ENCODE measurements at regions not wholly inside any gene's neighbourhood (a gene's known extent, or its start where the extent isn't known, plus 50 kb on each side); places are given as distances from the start of the nearest gene placed in this dataset.

DNA sequence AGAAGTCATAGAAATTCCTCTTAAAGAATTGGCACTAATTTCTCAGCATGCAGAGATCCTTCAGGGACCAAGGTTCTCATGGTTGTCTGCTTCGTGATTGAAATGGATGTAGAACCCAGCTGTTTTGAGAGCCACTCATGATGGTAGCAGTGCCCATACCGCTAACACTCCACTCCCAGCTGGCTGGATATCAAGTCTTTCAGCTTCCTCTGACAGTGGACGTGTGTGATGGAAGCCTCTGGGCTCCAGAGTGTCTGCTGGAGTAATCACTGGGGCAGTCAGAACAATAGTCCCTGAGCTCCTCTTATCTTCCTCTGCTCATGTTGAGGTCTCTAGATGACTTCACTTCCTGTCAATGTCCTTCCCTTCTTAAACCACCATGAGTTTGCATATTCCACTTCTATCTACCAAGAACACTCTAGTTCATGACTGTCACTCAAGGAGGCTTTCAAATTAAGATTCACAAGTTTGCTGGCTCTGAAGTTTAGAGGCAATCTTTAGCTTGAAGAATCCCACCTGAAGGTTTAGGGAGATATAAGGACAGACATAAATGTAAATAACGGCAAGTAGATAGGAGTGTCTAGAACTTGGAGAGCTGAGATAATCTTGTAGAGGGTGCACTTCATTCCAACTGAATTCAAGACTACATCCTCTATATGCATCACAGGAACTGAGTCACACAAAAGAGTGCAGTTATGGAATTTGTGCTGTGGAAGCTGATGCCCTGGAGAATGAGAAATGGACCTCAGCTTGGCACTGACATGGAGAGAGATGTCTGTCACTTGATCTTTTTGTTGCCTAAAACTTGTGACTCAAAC is 64.5 kb upstream of the WDR1 start:
- in situ Hi-C loops (cut with HindIII; ENCODE audit: low sequenced_read_pairs): no loop called here

DNA sequence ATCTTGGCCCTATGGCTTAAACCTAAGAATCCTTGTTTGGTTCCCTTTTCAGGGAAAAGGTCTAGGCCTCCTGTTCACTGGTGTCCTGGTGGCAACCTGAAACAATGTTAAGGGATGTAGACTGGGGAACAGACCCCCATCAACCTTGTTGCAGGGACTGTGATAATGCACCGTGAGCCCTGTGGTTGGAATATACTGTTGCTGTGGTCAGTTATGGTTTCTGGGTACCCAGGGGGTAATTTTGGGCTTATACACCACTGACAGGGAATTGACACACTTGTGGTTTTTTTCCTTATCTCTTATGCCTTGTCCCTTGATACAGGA is 64.0 kb upstream of the WDR1 start:
- in situ Hi-C loops (cut with HindIII; ENCODE audit: low sequenced_read_pairs): no loop called here

DNA sequence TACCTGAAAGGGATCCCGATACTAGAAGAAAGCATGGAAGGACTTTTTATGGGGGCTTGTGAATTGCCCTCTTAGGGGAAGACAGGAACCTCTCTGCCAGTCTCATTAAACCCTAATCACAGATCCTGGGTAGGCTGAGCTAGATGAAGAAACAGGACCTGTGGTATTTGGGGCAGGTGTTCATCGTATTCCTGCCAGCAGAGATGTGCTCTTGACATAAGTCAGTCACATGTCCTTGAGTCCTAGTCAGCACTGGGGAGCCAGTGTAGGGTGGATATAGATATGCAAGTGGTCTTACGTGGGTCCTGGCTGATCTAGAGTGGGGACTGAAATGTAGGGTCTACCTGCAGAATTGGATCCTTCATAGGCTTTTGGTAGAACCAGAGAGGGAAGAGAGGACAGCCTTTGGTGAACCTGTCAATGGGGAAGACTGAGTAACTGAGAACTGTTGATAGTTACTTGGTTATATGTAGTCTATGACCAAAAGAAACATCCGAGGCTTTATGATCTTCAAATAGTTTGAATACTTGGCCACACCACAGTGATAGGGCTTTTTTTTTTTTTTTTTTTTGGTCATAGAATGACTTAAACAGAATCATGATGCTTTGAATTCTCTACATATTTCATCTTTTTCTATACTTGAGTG is 63.5 kb upstream of the WDR1 start:
- in situ Hi-C loops (cut with HindIII; ENCODE audit: low sequenced_read_pairs): no loop called here

DNA sequence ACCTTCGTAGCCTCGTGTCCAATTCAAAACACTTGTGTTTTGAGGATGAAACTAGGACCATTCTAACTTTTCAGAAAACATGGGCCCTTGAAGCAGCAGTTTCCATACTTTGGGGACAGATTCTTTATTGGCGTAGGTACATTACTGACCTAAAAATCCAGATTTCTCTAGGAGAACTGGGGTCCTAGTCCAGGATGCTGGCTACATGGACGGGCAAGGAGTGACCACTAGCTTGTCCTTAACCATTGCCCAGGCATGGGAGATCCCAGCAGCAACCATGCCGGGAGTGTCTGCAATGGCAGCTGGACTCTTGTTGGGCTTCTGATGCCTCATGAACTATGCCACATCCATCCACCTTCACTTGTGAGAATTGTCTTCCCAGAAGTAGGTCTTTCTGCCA is 62.2 kb upstream of the WDR1 start:
- in situ Hi-C loops (cut with HindIII; ENCODE audit: low sequenced_read_pairs): no loop called here

DNA sequence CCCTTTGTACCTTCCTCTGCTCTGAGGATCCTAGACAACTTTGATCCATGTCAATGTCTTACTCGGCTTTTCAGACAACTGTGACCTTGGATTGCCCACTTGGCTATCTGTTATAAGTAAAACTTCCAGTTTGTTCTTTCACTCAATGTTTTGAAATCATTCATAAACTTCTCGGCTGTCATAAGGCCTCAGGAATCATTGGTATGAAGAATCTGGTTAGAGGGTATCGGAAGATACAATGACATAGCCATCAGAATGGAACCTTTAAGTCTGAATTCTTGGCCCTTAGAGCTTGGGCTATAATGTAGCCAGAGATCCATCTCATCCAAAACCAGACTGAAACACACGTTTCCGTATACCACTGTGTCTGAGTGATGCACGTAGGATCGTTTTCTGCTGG is 59.0 kb upstream of the WDR1 start:
- in situ Hi-C loops (cut with HindIII; ENCODE audit: low sequenced_read_pairs): no loop called here

DNA sequence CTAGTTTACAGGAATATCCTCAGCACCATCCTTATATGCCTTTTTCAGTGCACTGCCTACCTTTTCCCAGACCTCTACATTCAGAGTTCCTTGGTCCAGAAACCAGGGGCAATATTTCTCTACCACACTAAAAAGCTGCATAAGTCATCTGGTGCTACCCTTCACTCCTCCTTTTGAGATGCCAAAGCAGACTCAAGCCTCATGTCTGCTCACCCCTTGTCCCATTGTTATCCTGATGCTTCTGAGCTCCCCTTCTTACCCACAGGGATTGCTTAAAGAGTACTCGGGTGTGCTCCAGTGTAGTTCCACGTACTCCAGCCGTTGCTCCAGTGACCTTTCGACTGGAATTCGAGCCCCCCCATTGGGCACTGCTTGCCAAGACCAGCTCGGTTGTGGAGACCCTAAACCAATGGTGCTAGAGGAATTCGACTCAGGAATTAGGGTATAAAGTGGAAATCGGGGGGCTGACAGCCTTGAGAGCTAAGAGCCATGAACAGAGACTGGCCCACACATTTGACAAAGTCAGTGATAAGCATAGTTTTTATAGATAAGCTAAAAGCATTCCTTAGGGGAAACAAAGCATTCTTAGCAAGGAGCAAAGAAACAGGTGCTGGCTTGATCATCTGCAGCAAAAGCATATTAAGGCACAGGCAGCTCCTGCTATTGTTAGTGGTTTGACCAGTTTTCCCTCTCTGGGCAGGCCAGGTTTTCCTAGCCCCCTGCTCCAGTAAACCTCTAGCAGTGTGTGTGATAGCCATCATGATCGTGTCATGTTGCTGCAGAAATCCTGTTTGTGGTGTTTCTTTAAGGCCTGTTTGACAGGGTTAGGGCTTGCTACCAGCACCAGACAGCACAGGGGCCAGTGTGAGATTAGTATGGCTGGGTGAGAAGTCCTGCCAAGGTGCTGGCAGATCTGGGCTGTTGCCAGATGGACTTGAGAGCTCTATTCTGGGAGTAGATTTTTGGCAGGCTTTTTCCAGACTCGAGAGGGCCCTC is 57.5 kb upstream of the WDR1 start:
- in situ Hi-C loops (cut with HindIII; ENCODE audit: low sequenced_read_pairs): loop anchor here (25.0 kb wide), 1 partner anchor 238 kb away; no protein-coding TSS in a partner anchor

DNA sequence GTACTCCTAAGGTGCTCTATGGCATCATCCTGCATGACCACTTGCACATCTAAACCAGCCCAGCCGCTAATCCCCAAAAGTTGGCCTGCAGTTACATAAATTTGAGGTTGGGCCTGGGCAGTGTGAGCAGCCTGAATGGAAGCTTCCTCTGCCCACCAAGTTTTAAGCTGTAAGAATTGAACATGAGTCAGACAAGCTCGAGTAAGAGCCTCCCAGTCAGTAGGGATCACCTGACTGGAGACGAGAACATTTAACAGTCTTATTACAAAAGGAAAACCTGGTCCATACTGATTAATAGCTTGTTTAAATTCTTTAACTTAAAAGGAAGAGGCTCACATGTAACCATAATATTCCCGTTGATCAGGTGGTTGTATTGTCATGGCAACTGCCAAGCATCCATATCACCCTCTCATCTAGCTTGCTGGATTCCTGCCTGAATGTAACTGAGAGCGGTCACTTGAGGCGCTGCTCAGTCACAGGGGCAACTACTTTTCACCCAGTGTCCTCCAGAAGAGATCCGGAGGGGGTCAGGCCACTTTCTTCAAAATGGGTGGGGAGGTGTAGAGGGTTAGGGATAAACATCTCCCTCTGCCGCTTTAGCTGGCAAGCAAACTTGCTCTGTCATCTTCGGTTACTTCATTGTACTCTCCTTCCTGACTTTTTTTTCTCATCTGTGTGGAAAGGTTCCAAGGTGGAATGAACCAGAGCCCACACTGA is 56.6 kb upstream of the WDR1 start:
- in situ Hi-C loops (cut with HindIII; ENCODE audit: low sequenced_read_pairs): loop anchor here (25.0 kb wide), 1 partner anchor 239 kb away; no protein-coding TSS in a partner anchor

DNA sequence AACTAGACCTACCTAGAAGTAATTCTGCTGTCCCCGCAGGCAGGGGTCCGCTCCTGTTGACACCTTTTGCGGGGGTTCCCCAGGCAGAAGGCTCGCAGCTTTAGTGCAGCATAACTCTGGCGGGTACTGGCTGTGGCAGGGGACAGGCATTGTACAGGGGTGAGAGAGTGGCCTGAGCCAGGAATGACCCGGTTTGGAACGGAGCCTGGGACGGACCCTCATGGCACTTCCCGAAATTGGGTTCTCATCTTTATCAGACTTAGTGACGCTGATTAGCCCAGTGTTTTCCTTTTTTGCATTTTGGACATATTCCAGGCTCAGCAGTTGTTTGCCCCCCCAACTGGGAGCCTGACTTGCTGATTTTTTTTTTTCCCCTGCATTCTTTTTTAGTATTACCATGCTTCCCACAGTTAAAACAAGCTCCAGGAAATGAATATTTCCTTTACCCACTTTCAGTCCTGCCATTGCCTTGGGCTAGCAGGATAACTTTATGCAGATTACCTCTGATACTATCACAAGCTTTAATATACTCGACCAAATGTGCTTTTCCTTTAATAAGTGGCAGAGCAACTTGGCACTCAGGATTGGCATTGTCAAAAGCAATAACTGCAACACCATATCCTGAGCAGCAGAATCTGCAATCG is 55.8 kb upstream of the WDR1 start:
- in situ Hi-C loops (cut with HindIII; ENCODE audit: low sequenced_read_pairs): loop anchor here (25.0 kb wide), 1 partner anchor 240 kb away; no protein-coding TSS in a partner anchor

DNA sequence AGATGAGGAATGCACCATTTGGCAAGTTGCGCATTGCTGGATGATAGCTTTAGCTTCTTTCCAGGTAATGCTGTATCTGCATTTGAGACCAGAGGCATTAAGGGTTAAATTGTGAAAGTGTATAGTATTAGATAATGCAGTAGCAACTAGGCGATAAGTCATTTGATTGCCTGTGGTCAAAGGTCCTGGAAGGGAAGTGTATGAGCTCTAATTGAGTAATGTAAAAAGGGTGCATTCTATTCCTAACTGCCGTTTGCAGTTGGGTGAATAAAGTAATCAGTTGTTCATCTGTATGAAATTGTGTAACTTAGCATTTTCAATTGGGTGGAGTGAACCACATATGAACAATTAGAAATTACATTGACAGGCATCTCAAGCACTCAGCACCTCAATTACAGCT is 54.5 kb upstream of the WDR1 start:
- in situ Hi-C loops (cut with HindIII; ENCODE audit: low sequenced_read_pairs): loop anchor here (25.0 kb wide), 1 partner anchor 241 kb away; no protein-coding TSS in a partner anchor

DNA sequence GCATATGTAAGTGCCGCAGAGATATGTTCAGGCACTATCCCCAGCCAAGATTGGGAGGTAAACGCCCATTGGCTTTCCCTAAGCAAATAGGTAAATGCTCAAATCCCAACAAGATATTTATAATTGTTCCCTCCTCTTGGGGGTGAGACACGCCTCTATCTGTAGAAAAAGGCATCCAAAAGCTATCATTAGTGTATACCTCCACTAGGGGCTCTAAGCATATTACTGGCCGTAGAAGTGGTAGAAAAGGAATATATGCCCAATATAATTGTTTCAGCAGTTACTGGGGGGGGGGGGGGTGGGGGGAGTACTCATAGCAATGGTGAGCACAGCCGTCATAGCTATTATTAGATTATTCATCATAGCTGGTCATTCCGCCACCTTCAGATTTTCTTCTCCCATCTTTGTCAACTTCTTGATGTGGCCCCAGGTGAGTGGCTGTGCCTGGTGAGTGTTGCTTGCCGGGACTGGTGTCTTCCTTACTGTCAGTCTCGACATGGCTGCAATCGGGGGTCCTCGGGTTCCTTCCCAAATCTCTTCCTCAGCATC is 53.3 kb upstream of the WDR1 start:
- in situ Hi-C loops (cut with HindIII; ENCODE audit: low sequenced_read_pairs): loop anchor here (25.0 kb wide), 1 partner anchor 242 kb away; no protein-coding TSS in a partner anchor

DNA sequence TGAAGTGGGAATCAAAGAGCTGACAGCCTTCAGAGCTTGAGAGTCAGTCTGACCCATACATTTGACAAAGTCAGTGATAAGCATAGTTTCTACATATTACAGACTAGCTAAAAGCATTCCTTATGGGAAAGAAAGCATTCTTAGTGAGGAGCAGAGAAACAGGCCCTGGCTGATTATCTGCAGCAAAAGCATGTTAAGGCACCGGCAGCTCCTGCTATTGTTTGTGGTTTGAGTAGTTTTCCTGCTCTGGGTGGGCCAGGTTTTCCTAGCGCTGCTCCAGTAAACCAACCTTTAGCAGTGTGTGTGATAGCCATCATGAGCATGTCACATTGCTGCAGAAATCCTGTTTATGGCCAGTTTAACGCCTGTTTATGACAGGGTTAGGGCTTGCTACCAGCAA is 51.6 kb upstream of the WDR1 start:
- in situ Hi-C loops (cut with HindIII; ENCODE audit: low sequenced_read_pairs): loop anchor here (25.0 kb wide), 1 partner anchor 244 kb away; no protein-coding TSS in a partner anchor

DNA sequence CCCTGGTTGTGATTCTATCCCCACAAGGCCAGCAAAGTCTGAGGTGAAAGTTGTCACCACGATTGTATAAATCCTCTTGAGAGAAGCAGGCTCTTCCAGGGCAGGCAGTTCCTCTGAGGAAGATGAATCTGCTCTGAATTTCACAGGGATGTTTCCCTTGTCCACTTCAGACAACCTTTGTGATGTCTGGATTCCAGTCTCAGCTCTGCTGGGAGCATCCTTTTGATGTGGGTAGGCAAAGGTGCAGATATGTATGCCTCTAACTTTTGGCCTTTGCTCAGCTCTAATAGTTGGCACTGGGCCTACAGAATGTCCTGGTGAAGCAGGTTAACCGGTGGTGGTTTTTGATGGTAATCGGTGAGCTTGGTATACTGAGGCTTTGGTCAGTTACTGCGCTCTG is 50.6 kb upstream of the WDR1 start:
- in situ Hi-C loops (cut with HindIII; ENCODE audit: low sequenced_read_pairs): loop anchor here (25.0 kb wide), 1 partner anchor 245 kb away; no protein-coding TSS in a partner anchor
